GM03348 (cell line): ENCODE measurements at regions not wholly inside any gene's neighbourhood (a gene's known extent, or its start where the extent isn't known, plus 50 kb on each side); places are given as distances from the start of the nearest gene placed in this dataset.

Source experiments
- DNase-seq: peaks from one replicate; pipeline ENCODE4 v3.0.0; 2012; ENCODE audit warnings: low spot score

GRCh38 chr3:5618170-5618569 lies 430.7 kb downstream of the EDEM1 start:
- no peak for DNase-seq

GRCh38 chr3:5630406-5630805 lies 442.9 kb downstream of the EDEM1 start:
- no peak for DNase-seq

GRCh38 chr3:5633960-5634359 lies 446.5 kb downstream of the EDEM1 start:
- no peak for DNase-seq

- DNase-seq: no peak
Measured at GRCh38 chr3:5634411-5634810, 446.9 kb downstream of the EDEM1 start.

GRCh38 chr3:5635746-5636145 lies 448.2 kb downstream of the EDEM1 start:
- DNase-seq: no peak

- DNase-seq: no peak
Measured at GRCh38 chr3:5638550-5638949, 451.0 kb downstream of the EDEM1 start.

GRCh38 chr3:5644773-5645670 lies 457.5 kb downstream of the EDEM1 start:
- DNase-seq: no peak

GRCh38 chr3:5645692-5646410 lies 458.3 kb downstream of the EDEM1 start:
- DNase-seq: no peak

GRCh38 chr3:5650303-5650702 lies 462.8 kb downstream of the EDEM1 start:
- DNase-seq: no peak

GRCh38 chr3:5651351-5651750 lies 463.8 kb downstream of the EDEM1 start:
- no peak for DNase-seq

- DNase-seq: no peak
Measured at GRCh38 chr3:5653426-5654143, 466.1 kb downstream of the EDEM1 start.

GRCh38 chr3:5657106-5657505 lies 469.6 kb downstream of the EDEM1 start:
- no peak for DNase-seq

GRCh38 chr3:5663601-5664000 lies 476.1 kb downstream of the EDEM1 start:
- no peak for DNase-seq

- no peak for DNase-seq
Measured at GRCh38 chr3:5666455-5666854, 478.9 kb downstream of the EDEM1 start.

GRCh38 chr3:5673521-5673920 lies 486.0 kb downstream of the EDEM1 start:
- no peak for DNase-seq

- DNase-seq: no peak
Measured at GRCh38 chr3:5675319-5675718, 487.8 kb downstream of the EDEM1 start.

GRCh38 chr3:5677555-5677954 lies 490.0 kb downstream of the EDEM1 start:
- DNase-seq: no peak

GRCh38 chr3:5678248-5678647 lies 490.7 kb downstream of the EDEM1 start:
- DNase-seq: no peak

- no peak for DNase-seq
Measured at GRCh38 chr3:5678844-5679243, 491.3 kb downstream of the EDEM1 start.

- DNase-seq: no peak
Measured at GRCh38 chr3:5687230-5687629, 499.7 kb downstream of the EDEM1 start.

GRCh38 chr3:5690490-5690889 lies 503.0 kb downstream of the EDEM1 start:
- no peak for DNase-seq

- no peak for DNase-seq
Measured at GRCh38 chr3:5690904-5691532, 503.5 kb downstream of the EDEM1 start.
